ENCODE measurements at regions not wholly inside any gene's neighbourhood (a gene's known extent, or its start where the extent isn't known, plus 50 kb on each side); places are given as distances from the start of the nearest gene placed in this dataset.
"Not testable (repeated sequence)": the region's sequence is repeated elsewhere in the genome, so short reads cannot be mapped to it uniquely, and the experiment has no call there.

GRCh38 chr14:106006716-106007115, 480.3 kb downstream of the TMEM121 start:
- TF ChIP-seq SUZ12 (IDR thresholded peaks at IDR 0.05; ENCODE audit: extremely low read depth, insufficient read depth, insufficient read length); ZNF274 (IDR thresholded peaks at IDR 0.05; ENCODE audit: low read depth, low read length): not testable (repeated sequence)

Data from NT2/D1 (cell line).